NCI-H2029 (cell line): ENCODE measurements at regions not wholly inside any gene's neighbourhood (a gene's known extent, or its start where the extent isn't known, plus 50 kb on each side); places are given as distances from the start of the nearest gene placed in this dataset.

Experiments
- DNase-seq: peaks from one replicate; lab custom pipeline; 2025; lab: John Stamatoyannopoulos, UW

- no peak for DNase-seq
These were observed 339.8 kb downstream of the NYAP2 start for GRCh38 chr2:225739328-225739727.

- no peak for DNase-seq
These were observed 339.2 kb downstream of the NYAP2 start for GRCh38 chr2:225738735-225739134.

DNA sequence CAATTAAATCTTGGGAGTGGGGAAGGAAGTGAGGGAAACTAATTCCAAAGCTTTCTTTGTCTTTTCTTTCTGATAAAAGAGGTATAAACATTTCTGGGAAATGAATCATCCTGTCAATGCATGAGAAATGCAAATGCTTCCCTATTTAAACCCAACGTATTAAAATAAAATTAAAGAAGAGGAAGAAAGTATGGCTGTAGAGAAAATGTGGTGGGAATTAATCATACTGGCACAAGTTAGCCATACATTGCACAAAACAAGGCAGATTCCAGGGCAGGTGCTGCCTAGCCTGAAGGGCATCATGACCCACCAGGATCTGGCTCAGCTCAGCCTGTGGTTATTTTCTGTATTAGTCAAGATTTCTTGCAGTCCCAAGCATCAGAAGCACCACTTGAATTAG, 338.0 kb downstream of the NYAP2 start:
- DNase-seq, result no peak

- no peak for DNase-seq
These were observed 336.3 kb downstream of the NYAP2 start for GRCh38 chr2:225735844-225736243.

- DNase-seq, result no peak
These were observed 326.2 kb downstream of the NYAP2 start for GRCh38 chr2:225725726-225726125.
